Right hindlimb (tissue), 1 donor: ENCODE measurements at regions not wholly inside any gene's neighbourhood (a gene's known extent, or its start where the extent isn't known, plus 50 kb on each side); places are given as distances from the start of the nearest gene placed in this dataset.
A peak's percentile ranks its signal among the peaks of the same experiment; 100 is the strongest.
"Not testable (repeated sequence)": the region's sequence is repeated elsewhere in the genome, so short reads cannot be mapped to it uniquely, and the experiment has no call there.

Experiments
- DNase-seq: peaks from one replicate; pipeline ENCODE4 v3.0.0-alpha.2; 2018

DNA sequence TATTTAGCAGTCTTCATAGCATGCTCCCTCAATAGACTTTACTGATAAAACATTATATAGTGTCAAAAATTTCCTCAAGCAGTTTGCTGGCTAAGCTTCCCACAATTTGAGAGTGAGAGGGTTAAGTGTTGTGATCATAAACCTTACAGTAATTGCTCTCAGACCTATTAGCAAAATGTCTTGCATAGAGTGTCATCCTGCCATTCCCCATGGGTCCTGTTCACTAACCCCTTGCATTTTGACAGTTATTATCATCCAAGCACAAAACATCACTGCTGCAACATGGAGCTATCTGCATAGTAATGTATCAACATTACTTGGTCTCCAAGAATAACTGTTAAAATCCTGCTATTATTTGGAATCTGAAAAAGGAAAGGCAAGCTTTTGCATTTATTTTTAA is 196.1 kb upstream of the GK2 start:
- DNase-seq = no peak

DNA sequence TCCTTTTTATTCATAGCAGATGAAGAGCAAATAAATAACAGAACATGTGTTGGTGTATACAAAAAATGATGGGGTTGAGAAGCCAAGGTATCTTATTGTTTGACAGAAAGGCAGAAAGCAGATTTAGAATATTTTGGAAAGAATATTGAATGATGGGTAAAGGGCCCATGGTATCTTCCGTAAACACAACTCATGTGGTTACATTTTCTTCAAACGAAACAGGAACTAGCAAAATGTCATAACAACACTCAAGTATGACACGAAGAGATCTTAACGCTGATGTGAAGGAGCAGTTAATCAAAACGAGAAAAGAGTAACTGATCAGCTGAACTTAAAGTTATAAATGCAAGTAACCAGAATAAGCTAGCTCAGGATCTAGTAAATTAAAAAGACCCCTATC is 195.7 kb upstream of the GK2 start:
- no peak for DNase-seq

DNA sequence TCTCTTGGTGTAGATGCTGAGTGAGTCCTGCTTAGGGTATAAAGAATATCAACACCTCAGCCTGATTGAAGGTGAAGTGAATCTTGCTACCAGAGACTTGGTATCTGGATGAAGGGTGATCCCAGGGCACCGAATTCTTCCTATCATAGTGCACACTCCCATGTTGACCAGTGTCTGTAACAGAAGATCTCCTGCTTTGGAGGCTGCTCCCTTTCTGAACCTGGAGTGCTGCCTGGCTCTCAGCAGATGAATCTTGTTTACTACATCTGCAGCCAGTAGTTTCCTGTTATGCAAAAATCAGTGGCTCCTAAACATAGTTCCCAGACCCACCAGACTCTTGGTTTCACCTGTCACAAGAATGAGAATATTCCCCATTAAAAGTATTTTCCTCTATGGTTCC is 191.7 kb upstream of the GK2 start:
- DNase-seq = no peak

DNA sequence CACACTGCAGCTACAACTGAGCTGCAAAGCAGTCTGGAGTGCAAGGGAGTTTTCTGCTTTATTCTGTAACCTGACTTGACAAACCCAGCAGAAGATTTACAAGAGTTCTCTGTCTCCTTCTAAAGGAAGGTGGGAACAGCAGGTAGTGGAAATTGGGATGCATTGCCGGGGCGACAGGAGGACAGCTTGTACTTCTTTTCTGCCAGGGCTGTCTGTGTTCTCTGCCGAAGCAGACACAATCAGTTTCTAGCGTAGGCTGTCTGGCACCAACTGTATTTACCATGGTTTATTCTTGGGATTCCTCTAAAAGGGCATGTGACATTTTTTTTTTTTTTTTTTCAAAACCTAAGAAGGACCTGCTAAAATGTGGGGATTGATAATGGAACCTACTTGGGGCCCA is 190.8 kb upstream of the GK2 start:
- no peak for DNase-seq

DNA sequence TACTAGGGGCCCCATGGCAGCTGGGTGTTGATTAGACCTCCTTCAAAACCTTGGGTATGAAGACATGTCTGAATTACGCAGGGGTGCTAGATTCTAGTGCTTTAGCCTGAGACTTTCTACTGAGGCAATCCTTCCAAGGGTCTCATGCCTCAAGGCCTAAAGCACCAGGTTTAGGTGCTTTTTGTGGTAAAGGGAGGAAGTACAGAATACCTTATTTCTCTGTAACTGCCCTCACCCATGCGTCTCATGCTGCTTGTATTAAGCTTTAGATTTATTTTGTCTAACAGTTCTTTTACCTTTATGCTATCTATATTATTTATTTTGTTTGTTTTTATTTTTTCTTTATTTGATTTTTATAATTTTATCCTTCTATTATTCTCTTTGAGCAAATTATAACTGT is 190.2 kb upstream of the GK2 start:
- no peak for DNase-seq

DNA sequence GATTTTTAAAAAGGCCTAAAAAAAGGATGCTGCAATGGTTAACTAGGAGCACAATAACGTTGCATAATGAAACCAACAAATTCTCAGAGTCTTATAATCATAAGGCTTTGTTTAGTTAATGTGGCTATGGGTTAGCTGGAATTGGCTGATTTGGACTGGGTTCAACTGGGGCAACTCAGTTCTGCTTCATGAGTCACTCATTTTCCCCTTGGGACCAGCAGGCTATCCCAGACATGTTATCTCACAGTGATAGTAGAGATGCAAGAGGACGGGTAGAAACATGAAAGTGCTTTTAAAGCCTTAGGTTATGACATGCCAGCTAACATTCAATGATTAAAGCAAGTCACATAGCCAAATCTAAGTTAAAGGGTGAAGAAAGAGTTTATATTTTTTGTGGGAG is 189.2 kb upstream of the GK2 start:
- no peak for DNase-seq

DNA sequence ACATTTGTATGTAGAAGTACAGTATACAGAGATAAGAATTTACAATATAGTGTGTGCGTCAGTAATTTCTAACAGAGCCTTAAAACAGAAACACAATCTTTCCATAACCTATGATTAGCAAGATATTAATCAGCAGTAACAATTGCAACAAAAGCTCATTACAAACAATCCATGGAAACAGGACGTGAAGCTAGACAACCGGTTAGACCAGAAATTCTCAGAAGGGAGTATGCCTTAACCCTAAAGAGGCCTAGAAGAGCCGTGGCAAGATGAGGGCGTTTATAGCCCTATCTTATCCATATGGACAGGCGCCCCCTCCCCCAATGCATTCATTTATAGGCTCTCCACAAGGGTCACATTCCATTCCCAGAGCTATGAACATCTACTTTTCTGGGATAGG is 184.2 kb upstream of the GK2 start:
- not testable (repeated sequence) for DNase-seq

DNA sequence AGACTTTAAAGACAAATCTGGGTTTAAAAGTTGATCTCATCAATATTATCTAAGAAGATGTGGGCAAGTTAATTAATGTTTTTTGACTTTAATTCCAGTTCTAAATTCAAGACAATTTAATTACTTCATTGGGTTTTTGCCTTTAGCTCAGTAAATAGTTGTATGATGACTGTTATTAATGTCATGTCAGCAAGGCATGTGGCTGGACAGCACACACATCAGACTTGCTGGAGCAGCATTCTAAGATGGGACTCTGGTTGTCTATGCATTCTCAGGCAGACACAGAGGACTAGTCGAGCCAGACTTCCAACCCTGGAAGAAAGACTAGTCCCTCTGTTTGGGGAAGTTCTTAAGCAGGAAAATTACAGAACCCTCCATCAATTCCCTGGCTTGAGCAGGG is 180.7 kb upstream of the GK2 start:
- DNase-seq = no peak

DNA sequence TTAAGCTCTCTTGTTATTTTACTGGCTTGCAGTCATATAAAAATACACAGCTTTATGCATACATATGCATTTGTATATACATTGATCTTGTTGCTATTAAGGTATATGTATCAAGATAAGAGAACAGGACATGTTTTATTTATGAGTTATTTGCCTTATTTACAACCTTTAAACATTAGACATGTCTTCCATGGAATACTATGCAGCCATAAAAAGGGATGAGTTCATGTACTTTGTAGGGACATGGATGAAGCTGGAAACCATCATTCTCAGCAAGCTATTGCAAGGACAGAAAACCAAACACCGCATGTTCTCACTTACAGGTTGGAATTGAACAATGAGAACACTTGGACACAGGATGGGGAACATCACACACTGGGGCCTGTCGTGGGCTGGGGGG is 179.2 kb upstream of the GK2 start:
- not testable (repeated sequence) for DNase-seq

DNA sequence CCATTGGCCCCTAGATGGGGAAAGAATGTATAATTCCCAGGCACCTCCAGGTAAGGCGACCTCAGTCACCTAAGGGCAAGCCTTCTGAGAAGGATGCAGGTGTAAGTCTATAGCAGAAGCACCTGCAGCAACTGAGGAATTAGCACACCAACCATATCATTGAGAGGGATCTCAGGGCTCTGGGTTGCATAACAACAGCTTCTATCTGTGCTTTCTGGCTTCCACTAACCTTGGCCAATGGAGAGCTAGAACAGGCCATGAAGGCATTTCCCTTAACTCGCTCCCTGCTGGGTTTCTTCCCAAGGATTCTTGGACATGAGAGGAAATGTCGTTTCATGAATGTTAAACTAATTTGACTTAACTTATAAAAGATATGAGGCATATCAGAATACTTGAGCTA is 177.8 kb upstream of the GK2 start:
- no peak for DNase-seq

DNA sequence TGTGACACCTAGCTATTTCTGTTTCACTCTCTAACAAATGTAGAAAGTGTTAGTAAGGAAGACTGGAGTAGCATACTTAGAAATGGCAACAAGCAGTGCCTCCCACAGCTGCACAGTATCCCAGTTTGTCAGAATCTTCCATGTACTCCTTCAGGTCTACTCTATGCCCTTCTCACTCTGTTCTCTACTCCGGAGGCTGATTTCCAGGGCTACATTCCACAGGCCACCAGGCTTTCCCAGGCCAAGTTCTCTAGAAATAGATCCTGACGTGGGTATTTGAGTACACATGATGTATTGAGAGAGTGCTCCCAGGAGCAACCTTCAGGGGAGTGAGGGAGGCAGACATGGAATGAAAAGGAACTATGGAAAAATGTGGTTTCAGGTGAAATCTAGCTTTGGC is 177.3 kb upstream of the GK2 start:
- DNase-seq = no peak

DNA sequence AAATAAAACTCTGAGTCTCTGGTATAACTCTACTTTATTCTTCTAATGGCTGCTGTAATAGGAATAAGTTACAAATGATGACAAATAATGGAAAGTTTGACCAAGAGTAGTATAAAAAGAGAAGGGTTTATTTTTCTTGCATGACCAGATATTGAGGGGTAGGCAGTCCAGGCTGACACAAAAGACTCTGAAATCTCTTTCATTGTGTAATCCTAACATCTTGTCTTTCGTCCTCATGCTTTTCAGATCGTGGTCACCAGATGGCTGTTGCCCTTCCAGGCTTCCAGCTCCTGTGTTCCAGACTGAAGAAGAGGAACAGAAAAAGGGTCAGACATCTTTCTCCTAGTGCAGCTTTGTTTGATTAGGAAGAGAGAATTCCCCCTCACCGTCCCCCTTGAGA is 176.9 kb upstream of the GK2 start:
- no peak for DNase-seq

DNA sequence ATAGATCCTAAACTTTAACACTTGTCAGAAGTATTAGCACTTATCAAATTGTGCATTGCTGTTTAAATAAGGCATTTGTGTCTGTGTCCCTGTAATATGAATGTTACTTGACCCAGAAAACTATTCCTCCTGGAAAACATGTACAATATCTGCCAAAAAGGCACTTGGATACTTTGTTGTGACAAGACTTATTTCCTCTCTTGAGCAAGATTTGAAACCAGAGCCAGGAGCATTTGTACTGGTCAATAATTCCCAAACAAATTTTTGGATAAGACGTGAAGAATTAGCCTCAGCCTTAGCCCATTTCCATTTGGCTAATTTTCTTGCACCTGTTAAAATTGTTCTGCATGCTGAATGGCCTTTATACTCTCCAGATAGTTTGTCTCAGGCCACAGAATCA is 176.3 kb upstream of the GK2 start:
- no peak for DNase-seq

DNA sequence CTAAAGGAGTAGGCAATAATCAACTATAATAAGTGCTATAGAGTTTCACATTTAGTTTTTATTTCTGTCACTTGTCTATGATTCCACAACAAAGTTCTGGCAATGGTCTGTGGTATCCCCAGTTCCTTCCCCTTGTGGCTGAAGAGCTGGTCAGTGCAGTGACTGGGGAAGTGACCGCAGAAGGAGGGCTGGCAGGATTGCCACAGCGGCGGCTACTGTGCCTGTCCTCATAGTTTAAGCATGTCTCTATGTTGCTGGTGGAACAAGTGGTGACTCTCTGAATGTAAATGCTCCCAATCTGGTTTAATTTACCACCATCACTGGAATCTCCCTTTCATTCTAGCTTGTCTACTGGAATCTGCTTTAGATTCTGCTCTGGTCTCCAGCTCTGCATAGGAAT is 170.6 kb upstream of the GK2 start:
- no peak for DNase-seq

DNA sequence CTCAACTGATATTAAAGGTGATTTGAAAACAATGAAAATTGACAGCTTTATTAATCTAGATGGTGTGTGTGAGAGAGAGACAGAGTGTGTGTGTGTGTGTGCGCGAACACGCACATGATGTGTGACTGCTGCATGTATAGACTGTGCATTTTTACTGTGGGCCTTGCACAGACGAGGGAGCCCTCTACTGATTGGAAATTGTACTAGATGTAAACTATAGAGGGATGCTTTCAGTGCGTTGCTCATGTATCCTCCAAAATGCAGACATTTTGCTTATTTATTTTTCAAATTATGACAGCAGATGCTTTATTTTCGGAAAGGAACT is 168.4 kb upstream of the GK2 start:
- DNase-seq = peak; percentile 43

DNA sequence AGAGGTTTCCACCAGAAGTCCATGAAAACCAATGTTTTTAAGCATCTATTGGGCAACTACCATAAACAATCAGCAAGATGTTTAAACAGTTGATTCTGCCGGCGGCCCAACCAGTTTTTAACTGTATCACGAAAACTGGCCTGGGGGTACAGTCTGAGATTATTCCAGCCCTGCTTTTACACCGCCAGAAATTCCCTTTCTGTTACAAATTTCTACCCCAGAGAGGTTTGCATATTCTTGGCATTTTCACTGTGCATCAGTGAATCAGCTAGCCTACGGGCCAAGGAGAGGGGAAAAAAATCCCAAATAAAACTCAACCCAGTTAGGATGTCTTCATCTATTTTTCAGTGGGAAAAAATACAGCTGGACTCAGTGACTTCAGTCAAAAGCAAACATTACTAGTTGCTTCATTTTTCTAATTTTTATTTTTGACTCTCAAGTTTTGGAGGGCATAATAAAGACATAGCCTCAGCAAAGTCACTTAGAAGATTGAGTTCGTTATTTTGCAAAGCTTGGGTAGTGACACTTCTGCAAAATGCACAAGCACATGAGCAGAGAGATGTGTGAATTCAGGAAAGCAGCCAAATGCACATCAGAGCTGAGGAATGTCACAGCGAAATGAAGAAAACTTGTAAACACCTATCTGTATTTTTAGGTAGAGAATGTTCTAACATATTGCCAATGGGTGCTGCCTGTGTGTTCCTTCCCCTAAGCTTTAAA is 167.8 kb upstream of the GK2 start:
- no peak for DNase-seq

DNA sequence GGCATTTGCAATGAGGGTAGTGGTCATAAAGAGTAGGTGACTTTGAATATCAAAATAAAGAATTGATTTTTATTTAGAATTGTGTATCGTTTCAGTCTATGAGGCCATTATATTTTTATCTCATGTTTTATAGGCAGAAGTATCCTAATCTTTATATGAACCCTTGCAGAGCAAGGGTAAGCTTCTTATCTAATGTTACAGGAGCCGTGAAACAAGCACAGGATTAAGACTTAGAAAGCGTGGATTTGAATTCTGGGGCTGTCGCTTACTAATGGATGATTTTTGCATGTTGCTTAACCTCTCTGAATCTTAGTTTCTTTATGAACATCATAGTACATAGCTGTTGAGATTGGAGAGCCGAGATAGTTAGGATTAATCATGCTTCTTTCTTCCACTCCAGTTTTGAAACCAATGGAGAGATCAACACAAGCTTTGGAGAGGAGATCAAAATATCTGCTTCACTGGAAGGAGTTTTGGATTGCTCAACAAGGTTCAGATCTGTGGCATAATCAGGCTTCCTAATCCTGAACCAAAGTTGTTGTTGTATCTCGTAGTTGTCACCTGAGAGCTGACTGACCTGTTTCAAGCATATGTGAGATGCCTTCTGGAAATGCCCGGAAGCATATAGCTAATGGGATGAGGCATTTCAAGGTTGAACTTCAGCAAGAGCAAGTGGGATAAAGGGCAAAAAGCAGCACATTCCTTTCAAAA is 166.9 kb upstream of the GK2 start:
- no peak for DNase-seq

DNA sequence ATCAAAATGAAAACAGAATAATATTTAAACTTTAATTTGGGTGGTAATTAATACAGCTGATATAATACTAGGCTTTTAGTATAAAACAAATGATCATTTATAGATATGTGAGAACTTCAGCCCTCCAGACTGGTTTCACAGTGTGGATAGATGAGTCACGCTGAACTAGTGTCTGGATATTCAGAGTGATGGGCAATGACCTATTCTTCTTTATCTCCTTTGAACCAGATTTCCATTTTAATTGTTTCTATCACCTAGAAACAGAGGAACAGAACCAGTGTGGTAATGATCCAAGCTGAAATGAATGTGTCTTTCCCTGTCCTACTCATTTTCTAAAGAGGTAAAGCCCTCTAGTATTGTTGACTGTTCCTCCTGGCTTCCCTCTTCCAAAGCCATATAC is 155.2 kb upstream of the GK2 start:
- no peak for DNase-seq

DNA sequence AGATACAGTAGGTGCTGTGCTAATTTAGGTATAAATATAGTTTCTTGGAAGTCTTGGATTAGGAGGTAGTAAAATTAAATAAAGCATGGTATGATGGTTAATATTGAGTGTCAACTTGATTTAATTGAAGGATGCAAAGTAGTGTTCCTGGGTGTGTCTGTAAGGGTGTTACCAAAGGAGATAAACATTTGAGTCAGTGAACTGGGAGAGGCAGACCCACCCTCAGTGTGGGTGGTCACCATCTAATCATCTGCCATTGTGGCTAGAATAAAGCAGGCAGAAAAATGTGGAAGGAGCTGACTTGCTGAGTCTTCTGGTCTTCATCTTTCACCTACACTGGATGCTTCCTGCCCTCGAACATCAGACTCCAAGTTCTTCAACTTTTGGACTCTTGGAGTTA is 153.7 kb upstream of the GK2 start:
- no peak for DNase-seq

DNA sequence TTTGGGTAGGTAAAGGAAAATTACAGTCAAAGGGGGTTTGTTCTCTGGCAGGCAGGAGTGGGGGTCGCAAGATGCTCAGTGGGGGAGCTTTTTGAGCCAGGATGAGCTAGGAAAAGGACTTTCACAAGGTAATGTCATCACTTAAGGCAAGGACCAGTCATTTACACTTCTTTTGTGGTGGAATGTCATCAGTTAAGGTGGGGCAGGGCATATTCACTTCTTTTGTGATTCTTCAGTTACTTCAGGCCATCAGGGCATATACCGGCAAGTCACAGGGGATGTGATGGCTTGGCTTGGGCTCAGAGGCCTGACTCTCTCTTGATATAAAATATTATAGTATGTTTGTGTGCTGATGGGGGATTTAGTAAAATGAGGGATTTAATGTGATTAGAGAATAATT is 151.4 kb upstream of the GK2 start:
- not testable (repeated sequence) for DNase-seq

DNA sequence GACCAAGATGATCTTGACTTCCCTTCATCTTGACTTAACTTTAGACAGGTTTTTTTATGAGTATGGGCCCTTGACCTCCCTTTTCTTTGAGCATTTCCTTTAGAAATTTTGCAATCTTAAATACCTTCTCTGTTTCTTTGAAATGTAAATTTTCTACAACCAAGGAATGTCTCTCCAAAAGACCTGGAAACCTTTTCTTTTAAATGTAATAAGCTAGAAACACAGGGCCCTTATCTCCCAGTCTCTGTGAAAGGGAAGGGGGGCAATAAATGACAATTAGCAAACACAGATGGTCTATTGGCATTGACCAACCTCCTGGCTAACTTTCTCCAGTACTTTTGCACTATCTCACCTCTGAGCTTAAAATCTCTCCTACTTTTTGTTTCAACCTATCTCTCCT is 144.3 kb upstream of the GK2 start:
- DNase-seq = no peak

DNA sequence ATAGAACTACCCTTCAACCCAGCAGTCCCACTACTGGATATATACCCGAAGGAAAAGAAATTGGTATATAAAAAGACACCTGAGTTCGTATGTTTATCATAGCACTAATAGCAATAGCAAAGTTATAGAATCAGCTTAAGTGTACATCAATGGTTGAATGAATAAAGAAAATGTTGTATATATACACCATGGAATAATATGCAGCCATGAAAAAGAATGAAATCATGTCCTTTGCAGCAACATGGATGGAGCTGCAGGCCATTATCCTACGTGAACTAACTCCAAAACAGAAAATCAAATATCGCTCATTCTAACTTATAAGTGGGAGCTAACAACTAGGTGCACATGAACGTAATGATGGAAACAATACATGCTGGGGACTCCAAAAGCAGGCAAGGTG is 143.5 kb upstream of the GK2 start:
- no peak for DNase-seq

DNA sequence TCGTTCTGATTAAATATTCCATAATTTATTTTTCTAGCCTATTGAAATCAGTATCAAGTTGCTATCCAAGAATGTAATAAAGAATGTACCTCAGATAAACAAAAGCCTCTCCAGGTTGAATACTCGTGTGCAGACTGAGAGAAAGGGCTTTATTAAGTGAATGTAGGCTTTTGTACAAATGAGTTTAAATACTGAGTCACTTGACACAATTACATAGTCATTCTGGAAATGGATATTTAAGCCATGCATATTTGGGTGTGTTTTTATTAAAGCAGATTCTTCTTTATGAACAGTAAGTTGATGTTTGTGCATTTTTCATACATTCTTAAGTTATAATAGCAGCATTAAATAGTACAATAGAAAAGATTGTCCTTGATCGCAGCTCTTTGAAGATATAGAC is 139.8 kb upstream of the GK2 start:
- no peak for DNase-seq

DNA sequence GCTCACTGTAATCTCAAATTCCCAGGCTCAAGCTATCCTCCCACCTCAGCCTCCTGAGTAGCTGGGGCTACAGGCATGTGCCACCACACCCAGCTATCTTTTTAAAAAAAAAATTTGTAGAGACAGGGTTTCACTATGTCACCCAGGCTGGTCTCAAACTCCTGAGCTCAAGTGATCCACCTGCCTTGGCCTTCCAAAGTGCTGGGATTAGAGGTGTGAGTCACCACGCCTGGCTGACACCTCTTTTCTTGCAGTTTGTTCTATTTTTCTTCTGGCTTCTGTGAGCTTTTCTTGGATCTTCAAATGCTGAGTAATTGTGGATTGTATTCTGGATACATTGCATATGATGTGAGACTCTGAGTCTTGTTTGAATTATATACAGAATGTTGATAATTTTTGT is 137.3 kb upstream of the GK2 start:
- not testable (repeated sequence) for DNase-seq

DNA sequence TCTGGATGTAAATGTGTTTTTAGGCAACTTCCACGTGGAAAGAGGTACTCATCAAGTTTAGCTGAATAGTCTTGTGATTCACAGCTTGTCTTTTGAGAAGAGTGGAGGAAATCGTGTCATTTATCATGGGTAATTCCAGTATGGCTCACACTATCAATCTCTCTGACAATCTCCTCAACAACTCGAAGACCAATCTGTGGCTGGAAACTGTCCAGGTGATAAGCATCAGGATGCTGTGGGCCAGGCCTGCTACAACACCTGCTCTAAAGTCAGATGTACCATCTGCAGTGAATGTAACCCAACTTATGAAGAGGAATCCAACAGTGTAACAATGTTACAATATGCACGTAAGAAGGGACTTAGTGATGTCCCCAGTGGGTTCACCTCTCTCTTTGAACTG is 132.1 kb upstream of the GK2 start:
- no peak for DNase-seq
